HG03354 (cell line): ENCODE measurements at regions not wholly inside any gene's neighbourhood (a gene's known extent, or its start where the extent isn't known, plus 50 kb on each side); places are given as distances from the start of the nearest gene placed in this dataset.

Experiments
- ATAC-seq: cut with Tn5 transposase; IDR thresholded peaks from one replicate; pipeline ENCODE4 v1.9.1; 2021; ENCODE audit warnings: mild to moderate bottlenecking; ENCODE audit not compliant: unreplicated experiment, poor library complexity, severe bottlenecking

DNA sequence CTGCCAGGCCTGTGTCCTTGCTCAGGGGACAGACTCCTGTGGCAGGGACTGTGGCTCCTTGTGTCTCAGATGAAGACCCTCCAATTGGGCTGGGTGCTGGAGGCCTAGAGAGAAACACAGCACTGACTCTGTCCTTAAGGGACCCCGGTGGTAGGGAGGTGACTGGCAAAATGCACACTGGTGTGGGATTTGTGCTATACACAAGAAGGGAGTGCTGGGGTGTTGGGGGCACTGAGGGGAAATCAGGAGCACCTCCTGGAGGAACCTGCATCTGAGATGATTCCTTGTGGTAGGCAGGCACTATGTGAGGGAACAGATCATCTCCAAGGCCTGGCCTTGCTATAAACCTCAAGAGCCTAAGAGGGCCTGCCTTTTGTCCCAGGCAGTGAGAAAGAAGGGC, 149.2 kb downstream of the RPS24 start:
- no peak for ATAC-seq

DNA sequence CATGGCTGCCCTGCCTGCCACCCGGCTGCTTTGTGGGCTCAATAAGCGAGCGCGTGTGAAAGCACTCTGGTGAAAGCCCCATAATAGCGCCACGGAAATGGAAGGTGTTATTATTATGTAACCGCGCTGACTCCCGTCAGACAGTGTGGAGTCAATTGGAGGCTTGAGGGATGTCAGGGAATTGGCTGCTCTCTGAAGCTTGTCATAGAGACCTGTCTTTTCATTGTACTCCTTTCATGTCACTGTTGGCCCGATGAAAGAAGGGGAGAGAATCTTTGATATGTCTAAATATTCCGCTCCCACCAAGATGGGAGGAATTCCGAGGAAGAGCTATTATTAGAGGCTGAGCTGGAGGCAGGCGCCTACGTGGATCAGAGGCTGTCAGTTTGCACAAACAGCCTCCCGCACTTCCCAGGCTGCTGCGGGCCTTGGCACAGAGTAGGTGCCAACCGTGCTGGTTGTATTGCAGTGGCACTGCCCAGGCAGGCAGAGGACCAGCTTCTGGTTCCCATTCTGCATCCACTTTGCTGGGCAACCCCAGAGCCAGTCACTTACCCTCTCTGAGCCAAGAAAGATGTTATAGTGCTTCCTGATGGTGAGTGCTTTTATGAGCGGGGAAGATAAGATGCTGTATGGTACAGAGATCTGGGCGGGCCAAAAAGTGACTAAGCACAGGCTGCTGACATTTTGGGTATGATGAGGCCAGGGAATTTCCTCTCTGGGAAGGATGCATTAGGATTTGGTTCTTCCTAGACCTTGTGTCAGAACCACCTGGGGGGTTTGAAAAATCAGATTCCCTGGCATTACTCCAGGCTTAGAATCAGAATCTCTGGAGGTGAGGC, 151.4 kb downstream of the RPS24 start:
- no peak for ATAC-seq

DNA sequence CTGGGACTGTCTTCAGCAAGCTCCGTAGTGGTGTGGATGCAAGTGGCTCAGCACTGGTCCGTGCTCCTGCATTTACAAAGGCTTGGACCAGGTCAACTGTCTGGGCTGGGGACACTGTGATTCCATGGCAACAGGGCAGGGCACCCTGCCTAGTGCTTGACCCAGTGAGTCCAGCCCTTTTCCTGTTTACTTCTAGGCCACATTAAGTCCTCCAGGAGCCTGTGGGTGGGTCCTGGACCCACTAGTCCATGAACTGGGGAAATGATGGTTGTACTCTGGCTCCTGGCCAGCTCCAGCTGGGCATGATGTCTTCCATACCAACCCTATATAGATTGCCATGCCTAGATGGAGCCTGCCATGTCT, 152.0 kb downstream of the RPS24 start:
- ATAC-seq = no peak

DNA sequence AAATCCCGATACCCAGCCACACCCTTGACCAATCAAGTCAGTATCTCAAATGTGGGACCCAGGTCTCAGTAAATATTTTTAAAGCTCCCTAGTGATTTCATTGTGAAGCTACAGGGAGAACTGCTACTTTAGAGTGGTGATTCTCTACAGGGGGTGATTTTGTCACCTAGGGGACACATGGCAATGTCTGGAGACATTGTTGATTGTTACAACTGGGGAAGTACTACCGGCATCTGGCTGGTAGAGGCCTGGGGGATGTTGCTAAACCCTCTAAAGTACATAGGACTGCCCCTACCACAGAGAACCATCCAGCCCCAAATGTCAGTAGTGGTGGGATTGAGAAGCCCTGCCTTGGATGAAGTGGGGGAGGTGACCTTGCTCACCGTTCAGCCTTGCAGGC, 152.9 kb downstream of the RPS24 start:
- no peak for ATAC-seq

DNA sequence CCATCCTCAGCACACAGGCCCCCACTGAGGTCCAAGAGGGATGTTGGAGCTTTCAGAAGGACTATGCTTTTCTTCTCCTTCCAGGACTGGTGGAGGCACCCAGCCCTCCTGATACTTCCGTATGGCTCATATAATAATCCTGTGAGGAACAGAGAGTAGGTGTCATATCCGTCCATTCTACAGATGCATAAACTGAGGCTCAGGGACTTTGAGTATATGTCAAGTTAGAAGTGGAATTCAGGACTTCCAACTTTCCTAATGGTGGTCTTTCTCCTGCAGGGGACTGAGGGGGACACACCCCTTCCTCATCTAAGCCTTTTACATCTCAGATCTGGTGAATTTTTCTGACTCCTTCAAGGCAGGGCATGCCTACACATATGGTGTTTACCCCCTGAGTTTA, 153.7 kb downstream of the RPS24 start:
- ATAC-seq = no peak

DNA sequence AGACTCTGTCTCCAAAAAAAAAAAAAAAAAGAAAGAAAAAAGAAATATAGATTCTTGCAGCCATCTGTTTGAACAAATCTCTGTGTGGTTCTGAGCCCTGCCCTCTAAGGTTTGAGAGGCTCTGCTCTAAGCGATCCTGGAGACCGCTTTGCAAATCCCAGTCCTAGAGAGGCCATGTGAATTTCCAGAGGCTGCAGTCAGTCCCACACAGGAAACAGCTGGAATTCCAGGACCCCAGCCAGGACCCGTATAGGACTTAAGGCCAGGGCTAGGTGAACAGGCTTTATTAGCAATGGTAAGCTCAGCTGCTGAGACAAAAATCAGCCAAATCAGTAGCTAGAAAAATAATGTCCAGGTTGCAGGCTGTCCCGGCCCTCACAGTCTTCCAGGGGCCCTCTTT, 154.8 kb downstream of the RPS24 start:
- ATAC-seq = no peak

DNA sequence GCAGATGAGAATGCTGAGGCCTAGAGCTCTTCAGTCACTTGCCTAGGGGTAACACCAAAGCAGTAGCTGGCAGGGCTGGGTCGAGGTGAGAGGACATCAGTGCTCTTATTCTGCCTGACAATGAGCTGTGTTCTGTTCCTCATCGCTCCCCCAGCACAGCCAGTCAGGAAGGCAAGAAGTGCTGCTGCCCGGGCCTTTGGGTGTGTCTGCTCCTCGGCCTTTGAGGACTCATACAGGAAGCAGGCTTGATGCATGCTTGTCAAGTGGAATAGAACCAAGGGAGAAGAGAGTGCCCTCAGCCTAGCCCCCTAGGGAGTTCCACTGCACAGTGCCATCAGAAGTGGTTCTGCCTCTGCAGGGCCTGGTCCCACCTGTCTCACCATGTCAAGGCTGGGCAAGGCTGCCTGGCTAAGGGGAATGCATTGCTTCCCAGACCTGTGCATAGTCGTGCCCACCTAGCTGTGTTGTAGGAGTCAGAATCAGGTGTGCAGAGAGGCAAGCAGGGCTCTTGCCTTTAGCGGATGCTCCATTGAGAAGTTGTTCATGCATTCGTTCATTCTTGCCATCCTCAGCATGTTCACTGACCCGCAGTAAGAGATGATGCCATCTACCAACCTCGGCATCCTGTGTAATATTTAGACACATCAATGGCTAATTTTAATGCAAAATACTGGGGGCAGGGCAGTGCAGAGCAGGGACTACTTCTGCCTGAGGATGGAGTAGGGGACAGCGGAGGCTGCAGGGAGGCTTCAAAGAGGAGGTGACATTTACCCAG, 156.6 kb downstream of the RPS24 start:
- ATAC-seq = no peak

DNA sequence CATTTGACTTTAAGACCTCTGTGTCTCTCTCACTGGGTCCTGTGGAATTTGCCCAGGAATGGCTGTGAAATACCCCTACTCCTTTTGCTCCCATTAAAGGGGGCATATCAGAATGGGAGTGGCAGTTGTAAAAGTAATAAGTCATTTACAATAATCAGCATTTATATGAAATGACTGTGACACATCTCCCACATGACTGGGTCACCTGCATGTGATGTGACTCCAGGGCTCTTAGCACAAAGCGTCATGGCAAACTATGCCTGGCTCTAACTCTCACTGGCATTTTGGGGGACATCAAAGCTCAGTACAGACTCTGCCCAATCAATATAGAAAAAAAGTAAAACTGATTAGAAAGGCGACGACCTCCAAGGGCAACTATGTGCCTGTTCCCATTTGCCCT, 157.6 kb downstream of the RPS24 start:
- no peak for ATAC-seq

DNA sequence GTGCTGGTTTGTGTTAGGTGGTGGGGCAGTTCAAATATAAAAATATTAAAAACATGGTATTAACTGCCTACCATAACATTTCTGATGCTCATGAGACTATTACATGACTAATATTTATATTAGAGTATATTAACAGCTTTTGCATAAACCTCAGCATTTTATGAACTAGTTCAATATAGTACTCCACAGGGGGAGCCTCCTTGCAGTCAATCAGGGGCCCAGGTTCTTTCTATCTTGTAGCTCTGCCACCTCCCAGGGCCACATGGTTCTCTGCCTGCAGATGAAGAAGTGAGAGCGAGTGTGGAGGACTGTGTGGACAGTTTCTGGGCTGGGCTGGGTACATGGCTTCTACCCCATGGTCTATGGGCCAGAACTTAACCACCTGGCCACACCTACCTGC, 159.5 kb downstream of the RPS24 start:
- ATAC-seq = no peak

DNA sequence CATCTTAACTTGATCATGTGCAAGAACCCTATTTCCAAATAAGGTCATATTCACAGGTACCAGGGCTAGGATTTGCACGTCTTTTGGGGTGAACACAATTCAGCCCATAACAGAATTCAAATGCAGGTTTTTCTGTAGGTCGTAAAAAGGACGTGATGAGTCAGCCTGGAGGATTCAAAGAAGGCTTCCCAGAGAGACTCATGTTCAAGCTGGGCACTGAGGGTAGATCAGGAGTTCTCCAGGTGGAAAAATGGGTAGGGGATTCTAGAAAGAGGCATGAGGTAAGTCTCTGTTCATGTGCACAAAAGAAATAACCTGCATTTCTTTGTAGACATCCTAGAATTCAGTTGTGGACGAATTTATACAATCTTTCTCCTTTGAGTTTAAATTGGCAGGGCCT, 160.4 kb downstream of the RPS24 start:
- no peak for ATAC-seq

DNA sequence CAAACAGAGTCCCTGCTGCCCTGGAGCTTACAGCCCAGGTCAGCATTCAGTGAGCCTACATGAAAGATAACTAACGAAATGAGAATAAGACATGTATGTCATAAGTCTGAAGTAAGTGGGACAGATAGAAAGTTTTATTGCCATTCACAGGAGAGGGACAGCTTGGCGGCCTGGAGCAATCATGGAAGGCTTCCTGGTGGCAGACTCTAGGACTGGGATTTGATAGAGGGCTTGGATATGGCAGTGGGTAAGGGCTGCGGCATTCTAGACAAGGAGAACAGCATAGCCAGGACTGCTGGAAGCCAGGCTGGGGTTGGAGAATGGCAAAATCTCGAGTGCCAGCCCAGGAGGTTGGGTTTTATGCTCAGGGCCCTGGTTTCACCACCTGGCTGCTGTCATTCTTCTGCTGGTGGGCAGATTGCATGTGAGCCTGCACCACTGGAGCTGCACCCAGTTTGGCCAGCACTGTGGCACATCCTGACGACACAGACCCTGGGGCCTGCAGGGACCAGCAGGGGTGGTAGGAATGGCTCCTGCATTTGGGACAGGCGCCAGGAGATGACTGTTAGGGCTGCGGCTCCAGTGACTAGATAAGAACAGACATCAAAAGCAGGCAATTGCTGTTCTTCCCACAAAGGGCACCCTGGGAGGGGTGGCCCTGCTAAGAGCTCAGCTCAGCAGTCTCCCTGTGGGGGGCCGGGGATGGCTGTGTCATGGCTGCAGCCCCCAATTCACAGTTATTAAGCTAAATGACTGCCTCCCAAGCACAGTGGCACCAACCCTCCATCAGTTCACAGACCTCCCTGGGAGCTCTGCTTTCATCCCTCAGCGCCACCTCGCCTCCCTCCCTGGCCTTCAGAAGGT, 161.1 kb downstream of the RPS24 start:
- ATAC-seq = no peak

DNA sequence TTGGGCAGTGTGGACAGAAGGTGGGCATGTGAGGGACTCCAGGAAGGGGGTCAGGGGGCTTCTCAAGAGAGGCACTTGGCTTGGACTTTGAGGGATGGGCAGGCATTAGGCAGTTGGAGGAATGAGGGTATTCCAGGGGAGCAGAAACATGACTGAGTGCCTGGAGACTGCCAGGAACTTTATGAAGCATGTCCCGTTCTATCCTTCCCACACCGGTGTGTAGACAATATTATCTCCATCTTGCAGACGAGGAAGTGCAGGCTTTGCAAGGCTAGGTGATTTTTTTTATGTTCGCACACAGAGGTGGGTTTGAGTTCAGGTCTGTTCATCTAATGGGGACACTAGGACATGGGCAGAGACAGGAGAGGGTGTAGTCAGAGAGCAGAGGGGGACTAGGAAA, 162.7 kb downstream of the RPS24 start:
- ATAC-seq = no peak

DNA sequence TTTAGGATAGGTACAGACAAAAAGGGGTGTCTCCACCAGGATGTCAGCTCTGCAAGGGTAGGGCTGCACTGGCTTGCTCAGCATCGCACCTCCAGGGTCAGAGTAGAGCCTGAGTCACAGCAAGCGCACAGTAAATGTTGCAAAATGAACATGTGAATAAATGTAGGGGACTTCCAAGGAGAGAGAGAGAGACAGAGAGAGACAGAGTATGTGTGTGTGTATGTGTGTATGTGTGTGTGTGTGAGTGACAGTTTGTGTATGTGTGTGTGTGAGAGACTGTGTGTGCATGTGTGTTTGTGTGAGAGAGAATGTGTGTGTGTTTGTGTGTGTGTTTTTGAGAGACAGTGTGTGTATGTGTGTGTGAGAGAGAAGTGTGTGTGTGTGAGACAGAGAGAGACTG, 163.3 kb downstream of the RPS24 start:
- ATAC-seq = no peak

DNA sequence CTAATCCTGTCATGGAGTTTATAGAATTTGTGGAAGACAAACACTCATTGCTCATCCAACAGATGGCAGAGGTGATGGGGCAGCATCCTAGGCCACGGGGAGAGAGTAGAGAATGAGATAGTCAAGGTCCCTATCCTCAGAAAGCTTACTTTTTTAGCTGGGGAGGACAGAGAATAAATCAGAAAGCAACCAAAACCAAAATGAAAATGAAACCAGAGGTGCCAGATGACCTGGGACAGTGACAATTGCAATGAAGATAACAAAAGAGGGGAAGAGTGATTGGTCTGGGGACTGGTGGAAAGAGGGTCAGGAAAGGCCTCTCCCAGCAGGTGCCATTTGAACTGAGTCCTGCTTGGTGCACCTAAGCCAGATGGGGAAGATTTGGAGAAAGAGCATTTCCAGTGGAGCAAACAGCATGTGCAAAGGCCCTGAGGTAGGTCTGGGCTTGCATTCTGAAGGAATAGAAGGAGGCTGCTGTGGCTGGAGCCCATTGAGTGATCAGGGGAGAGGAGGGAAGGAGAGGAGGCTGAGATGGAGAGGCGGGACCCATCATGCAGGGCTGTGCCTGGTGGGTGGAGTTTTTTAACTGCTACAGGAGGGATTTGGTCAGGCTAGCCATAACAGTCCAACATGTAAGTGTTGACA, 164.1 kb downstream of the RPS24 start:
- ATAC-seq = no peak

DNA sequence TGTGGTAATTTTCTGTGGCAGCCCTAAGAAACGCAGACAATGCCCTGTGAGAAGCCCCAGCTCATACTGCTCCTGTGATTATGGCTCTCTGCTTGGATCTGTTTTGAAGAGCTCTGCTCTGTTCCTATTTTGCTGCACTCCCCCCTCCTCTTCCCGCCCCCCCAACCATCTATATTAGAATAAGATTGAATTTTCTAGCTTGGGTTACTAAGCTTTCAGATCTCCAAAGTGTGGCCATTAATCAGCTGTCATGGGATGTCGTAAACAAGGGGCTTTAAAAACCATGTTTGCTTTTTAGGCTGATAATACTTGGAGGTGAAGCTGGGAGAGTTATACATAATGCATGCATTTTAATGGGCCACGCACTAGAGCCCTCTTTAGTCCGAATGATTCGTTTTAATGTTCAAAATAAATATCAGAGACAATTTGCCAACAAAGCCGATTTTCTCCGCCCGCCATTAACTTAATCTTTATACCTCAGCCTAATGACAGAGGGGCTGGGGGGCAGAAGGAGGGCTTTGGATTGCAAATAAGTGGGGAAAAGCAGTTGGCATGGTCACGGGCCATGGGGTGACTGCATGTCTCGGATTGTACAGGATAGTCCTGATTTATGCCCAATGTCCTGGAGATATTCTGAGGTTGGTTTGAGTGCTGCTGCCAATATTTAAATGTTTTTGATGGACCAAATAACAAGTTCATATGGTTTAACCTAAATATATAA, 165.5 kb downstream of the RPS24 start:
- no peak for ATAC-seq

DNA sequence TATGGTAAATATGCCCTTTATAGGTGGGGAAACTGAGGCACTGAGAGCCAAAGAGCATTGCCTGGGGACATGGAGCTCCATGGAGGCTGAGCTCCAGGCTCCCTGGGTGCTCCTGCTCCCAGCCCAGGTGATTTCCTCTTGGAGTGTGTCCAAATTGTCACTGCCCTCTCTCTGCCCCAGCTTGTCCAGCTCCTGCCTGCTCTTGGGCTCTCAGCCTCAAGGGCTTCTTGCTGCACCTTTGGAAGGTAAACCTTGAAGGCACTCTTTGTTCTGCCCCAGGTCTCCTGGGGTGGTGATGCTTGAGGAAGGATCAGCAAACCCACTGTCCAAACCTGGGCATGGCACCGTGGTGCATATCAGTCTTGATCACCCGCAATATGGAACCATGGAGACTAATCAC, 166.1 kb downstream of the RPS24 start:
- no peak for ATAC-seq

DNA sequence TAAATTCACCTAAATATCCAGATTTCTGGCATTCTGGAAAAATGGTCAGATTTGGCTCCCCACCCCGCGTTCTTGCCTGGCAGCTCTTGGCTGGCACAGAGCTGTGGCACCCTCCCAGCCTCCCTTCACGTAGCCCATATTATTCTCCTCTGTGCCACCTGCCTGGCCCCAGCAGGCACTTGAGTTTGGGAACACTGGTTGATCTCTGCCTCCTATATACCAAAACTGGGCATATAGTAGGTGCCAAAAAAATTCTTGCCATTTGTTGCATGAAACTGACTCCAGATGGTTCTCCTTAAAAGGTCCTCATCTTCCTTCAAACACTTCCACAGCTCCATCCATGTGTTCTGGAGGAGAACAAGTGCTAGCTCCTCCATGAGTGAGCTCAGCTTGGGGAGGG, 167.0 kb downstream of the RPS24 start:
- ATAC-seq = no peak

DNA sequence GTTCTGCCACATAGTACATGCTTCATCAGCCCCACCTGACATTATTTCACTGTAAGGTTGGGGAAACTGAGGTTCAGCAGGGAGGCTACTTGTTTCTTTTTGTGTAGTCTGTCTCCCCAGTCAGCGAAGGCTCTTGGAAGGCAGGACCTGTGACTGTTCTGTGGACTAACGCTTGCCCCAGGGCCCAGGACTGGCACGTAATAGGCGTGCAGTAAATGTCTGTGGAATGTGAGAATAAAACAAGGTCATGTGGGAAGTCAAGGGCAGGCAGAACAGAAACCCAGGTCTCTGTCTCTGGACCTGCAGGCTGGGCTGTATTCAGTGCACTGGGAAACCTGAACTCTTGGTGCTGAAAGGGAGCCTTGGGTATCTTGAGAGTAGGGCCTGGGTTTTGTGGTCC, 168.7 kb downstream of the RPS24 start:
- no peak for ATAC-seq
